ENCODE measurements at regions not wholly inside any gene's neighbourhood (a gene's known extent, or its start where the extent isn't known, plus 50 kb on each side); places are given as distances from the start of the nearest gene placed in this dataset.

- TF ChIP-seq SIN3A (IDR thresholded peaks at IDR 0.05; ENCODE audit: borderline replicate concordance, insufficient read depth, low read length): no peak
- TF ChIP-seq TAF1 (IDR thresholded peaks at IDR 0.05; ENCODE audit: borderline replicate concordance, insufficient read depth, low read length): no peak
Observed at GRCh38 chr3:86381247-86381646, 609.7 kb downstream of the VGLL3 start.
